ENCODE measurements at regions not wholly inside any gene's neighbourhood (a gene's known extent, or its start where the extent isn't known, plus 50 kb on each side); places are given as distances from the start of the nearest gene placed in this dataset.
"Not testable (repeated sequence)": the region's sequence is repeated elsewhere in the genome, so short reads cannot be mapped to it uniquely, and the experiment has no call there.

GRCh38 chr9:75687359-75687953 lies 203.0 kb upstream of the PCSK5 start:
- no peaks in the 10 kb centered on the region for H3K9me2 ChIP-seq
- no peaks in the 10 kb centered on the region for H3K36me3 ChIP-seq (replicated peaks in 1 of 2; ENCODE audit: control insufficient read depth in 1 of 2, insufficient read depth in 2 of 2, low read length in 1 of 2)
- 9% methylated on average over 2 of the region's 2 CpGs for WGBS (ENCODE audit: low lambda C conversion rate)
- no peaks in the 10 kb centered on the region for H4K20me1 ChIP-seq (ENCODE audit: insufficient read depth)
- no peak for DNase-seq
- ChIA-PET POLR2A (no interaction called here), CTCF (no interaction called here)
- H3K9ac ChIP-seq, result no peak overlapping the region
- H3K4me1 ChIP-seq (ENCODE audit: control insufficient read depth in 1 of 2, insufficient read depth in 2 of 2, low read depth in 1 of 2, low read length in 1 of 2), result no peaks in the 10 kb centered on the region
- H3K4me3 ChIP-seq (ENCODE audit: low read depth in 2 of 2, low read length in 1 of 2), result no peak overlapping the region
- H3K9me3 ChIP-seq, result no peaks in the 10 kb centered on the region
- H3K4me2 ChIP-seq, result no peak overlapping the region
- no peaks in the 10 kb centered on the region for H3K79me2 ChIP-seq (ENCODE audit: insufficient read depth)
- TF ChIP-seq CHD2 (IDR thresholded peaks at IDR 0.05; ENCODE audit: low read length, partially characterized antibody) (no peak), ZBTB33 (IDR thresholded peaks at IDR 0.05; ENCODE audit: borderline replicate concordance, low read depth) (no peak), YY1 (IDR thresholded peaks at IDR 0.05; ENCODE audit: low read depth) (no peak), SMC3 (IDR thresholded peaks at IDR 0.05; ENCODE audit: low read depth, low read length) (no peak), MAX (IDR thresholded peaks at IDR 0.05; ENCODE audit: low read depth) (no peak), IRF3 (IDR thresholded peaks at IDR 0.05; ENCODE audit: low read depth, low read length) (no peak), JUND (IDR thresholded peaks at IDR 0.05) (no peak), RFX5 (IDR thresholded peaks at IDR 0.05; ENCODE audit: low read length) (no peak), ELF1 (IDR thresholded peaks at IDR 0.05) (no peak), FOSL2 (IDR thresholded peaks at IDR 0.05; ENCODE audit: borderline replicate concordance, low read depth) (no peak), RXRA (IDR thresholded peaks at IDR 0.05; ENCODE audit: borderline replicate concordance, low read depth) (no peak), CTCF (IDR thresholded peaks at IDR 0.05) (no peak), POLR2AphosphoS5 (IDR thresholded peaks at IDR 0.05; ENCODE audit: low read depth, low read length) (no peak), USF2 (IDR thresholded peaks at IDR 0.05; ENCODE audit: borderline replicate concordance, low read depth, low read length) (no peak)
- no peaks in the 10 kb centered on the region for H3K27me3 ChIP-seq (ENCODE audit: insufficient read depth)
- no peak overlapping the region for H2AFZ ChIP-seq (ENCODE audit: low read depth)
- no peaks in the 10 kb centered on the region for H3F3A ChIP-seq (replicated peaks; ENCODE audit: insufficient read depth)
- H3K27ac ChIP-seq (ENCODE audit: low read depth in 2 of 2, low read length in 1 of 2), result no peak overlapping the region

GRCh38 chr9:75690551-75690950 lies 199.9 kb upstream of the PCSK5 start:
- H3K9ac ChIP-seq; H3K9me2 ChIP-seq; H2AFZ ChIP-seq (ENCODE audit: low read depth); DNase-seq; H3K4me3 ChIP-seq (ENCODE audit: low read depth in 2 of 2, low read length in 1 of 2); H3K79me2 ChIP-seq (ENCODE audit: insufficient read depth); POLR2A ChIA-PET; H3K9me3 ChIP-seq; H3F3A ChIP-seq (replicated peaks; ENCODE audit: insufficient read depth); H3K27ac ChIP-seq (ENCODE audit: low read depth in 2 of 2, low read length in 1 of 2); H3K4me1 ChIP-seq (ENCODE audit: control insufficient read depth in 1 of 2, insufficient read depth in 2 of 2, low read depth in 1 of 2, low read length in 1 of 2); CTCF ChIA-PET; H3K4me2 ChIP-seq; H4K20me1 ChIP-seq (ENCODE audit: insufficient read depth); H3K27me3 ChIP-seq (ENCODE audit: insufficient read depth); H3K36me3 ChIP-seq (replicated peaks in 1 of 2; ENCODE audit: control insufficient read depth in 1 of 2, insufficient read depth in 2 of 2, low read length in 1 of 2): not testable (repeated sequence)
